ENCODE measurements at regions not wholly inside any gene's neighbourhood (a gene's known extent, or its start where the extent isn't known, plus 50 kb on each side); places are given as distances from the start of the nearest gene placed in this dataset.

GRCh38 chr11:95586661-95587060 lies 202.9 kb downstream of the FAM76B start:
- Histone ChIP-seq H3K79me1 (ENCODE audit: low read depth in 1 of 2, low read length in 2 of 2) (no peaks in the 10 kb centered on the region), H4K8ac (ENCODE audit: low read depth in 2 of 2, low read length in 2 of 2) (peak overlapping the region in 1 of 2 experiments; percentile 72; a peak in 1 of 4 replicates), H3K18ac (ENCODE audit: low read depth, low read length) (peak overlapping the region; percentile 89), H2BK5ac (ENCODE audit: low read depth, low read length, poor library complexity, severe bottlenecking) (peak overlapping the region; percentile 94), H3K9me1 (ENCODE audit: insufficient read depth, low read length) (no peaks in the 10 kb centered on the region; the same call in 1 of the 2 replicates), H4K20me1 (ENCODE audit: insufficient read depth, low read length) (no peaks in the 10 kb centered on the region; the same call in 1 of the 2 replicates), H2AFZ (replicated peaks; ENCODE audit: low read length, poor library complexity) (peak overlapping the region; percentile 70), H2BK15ac (ENCODE audit: low read depth, low read length) (peak overlapping the region; percentile 76; the same call in 1 of the 3 replicates), H3K4ac (ENCODE audit: low read depth, low read length) (peak overlapping the region; percentile 41), H3K36me3 (ENCODE audit: control insufficient read depth, insufficient read depth, low read length) (no peaks in the 10 kb centered on the region), H3K9ac (ENCODE audit: low read depth, low read length) (no peak overlapping the region), H3K56ac (ENCODE audit: extremely low read depth, insufficient read depth, low read length) (no peak overlapping the region), H3K23ac (ENCODE audit: low read depth, low read length) (no peak overlapping the region), H3K4me3 (ENCODE audit: insufficient read depth, low read depth, low read length) (no peak overlapping the region), H2BK20ac (ENCODE audit: low read depth, low read length) (peak overlapping the region; percentile 94), H2BK120ac (ENCODE audit: low read depth, low read length) (peak overlapping the region; percentile 95), H3K4me2 (ENCODE audit: low read depth, low read length) (no peak overlapping the region), H4K91ac (ENCODE audit: insufficient read depth, low read depth, low read length) (peak overlapping the region; percentile 26), H3K27me3 (ENCODE audit: control insufficient read depth, insufficient read depth, low read length) (no peaks in the 10 kb centered on the region), H2AK9ac (replicated peaks; ENCODE audit: low read depth, low read length, poor library complexity) (no peak overlapping the region), H4K5ac (ENCODE audit: low read depth, low read length) (peak overlapping the region; percentile 68; the same call in 1 of the 2 replicates), H3K14ac (replicated peaks; ENCODE audit: low read depth, low read length) (no peak overlapping the region), H3K9me3 (ENCODE audit: control insufficient read depth, insufficient read depth, low read length) (no peaks in the 10 kb centered on the region), H3K4me1 (ENCODE audit: control insufficient read depth, insufficient read depth, low read length) (peaks cover 8% of the 10 kb centered on the region), H2AK5ac (ENCODE audit: low read depth, low read length) (0 out of 2 replicates have a peak overlapping the region, but pooled peaks have one; percentile 28), H3K27ac (ENCODE audit: insufficient read depth, low read length) (no peak overlapping the region)
- DNase-seq (no peak), ATAC-seq (ENCODE audit: low read depth) (no peak)
- BruUV-seq (replicated peaks) = no TSS peak
- ChIA-PET POLR2A (ENCODE audit: unreplicated experiment) (no interaction called here), CTCF (no interaction called here)
- dilution Hi-C loops (cut with HindIII; ENCODE audit: low sequenced_read_pairs, unreplicated experiment) = no loop called here
- TF ChIP-seq ELK1 (IDR thresholded peaks at IDR 0.05; ENCODE audit: borderline replicate concordance, low read depth, low read length) = no peak
- TF ChIP-seq BHLHE40 (IDR thresholded peaks at IDR 0.05; ENCODE audit: low read depth, low read length) = no peak
- TF ChIP-seq CEBPB (IDR thresholded peaks at IDR 0.05; ENCODE audit: low read depth, low read length) = no peak
- TF ChIP-seq, protein P1, sequence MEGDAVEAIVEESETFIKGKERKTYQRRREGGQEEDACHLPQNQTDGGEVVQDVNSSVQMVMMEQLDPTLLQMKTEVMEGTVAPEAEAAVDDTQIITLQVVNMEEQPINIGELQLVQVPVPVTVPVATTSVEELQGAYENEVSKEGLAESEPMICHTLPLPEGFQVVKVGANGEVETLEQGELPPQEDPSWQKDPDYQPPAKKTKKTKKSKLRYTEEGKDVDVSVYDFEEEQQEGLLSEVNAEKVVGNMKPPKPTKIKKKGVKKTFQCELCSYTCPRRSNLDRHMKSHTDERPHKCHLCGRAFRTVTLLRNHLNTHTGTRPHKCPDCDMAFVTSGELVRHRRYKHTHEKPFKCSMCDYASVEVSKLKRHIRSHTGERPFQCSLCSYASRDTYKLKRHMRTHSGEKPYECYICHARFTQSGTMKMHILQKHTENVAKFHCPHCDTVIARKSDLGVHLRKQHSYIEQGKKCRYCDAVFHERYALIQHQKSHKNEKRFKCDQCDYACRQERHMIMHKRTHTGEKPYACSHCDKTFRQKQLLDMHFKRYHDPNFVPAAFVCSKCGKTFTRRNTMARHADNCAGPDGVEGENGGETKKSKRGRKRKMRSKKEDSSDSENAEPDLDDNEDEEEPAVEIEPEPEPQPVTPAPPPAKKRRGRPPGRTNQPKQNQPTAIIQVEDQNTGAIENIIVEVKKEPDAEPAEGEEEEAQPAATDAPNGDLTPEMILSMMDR (conservative IDR thresholded peaks at IDR 0.05; ENCODE audit: low read depth, low read length) = no peak
- no peak for TF ChIP-seq MAZ (IDR thresholded peaks at IDR 0.05; ENCODE audit: borderline replicate concordance, low read depth, low read length)
- no peak for TF ChIP-seq CHD1 (IDR thresholded peaks at IDR 0.05; ENCODE audit: low read depth, low read length)
- TF ChIP-seq POLR2A (IDR thresholded peaks at IDR 0.05; ENCODE audit: low read depth, low read length) = no peak
- TF ChIP-seq NFE2L2 (IDR thresholded peaks at IDR 0.05; ENCODE audit: low read depth, low read length) = no peak
- TF ChIP-seq SMC3 (IDR thresholded peaks at IDR 0.05; ENCODE audit: low read depth, low read length) = no peak
- TF ChIP-seq FOS (IDR thresholded peaks at IDR 0.05; ENCODE audit: low read depth, low read length) = no peak
- TF ChIP-seq MXI1 (IDR thresholded peaks at IDR 0.05; ENCODE audit: borderline replicate concordance, low read depth, low read length) = no peak
- TF ChIP-seq USF2 (IDR thresholded peaks at IDR 0.05; ENCODE audit: low read depth, low read length) = no peak
- TF ChIP-seq RCOR1 (IDR thresholded peaks at IDR 0.05; ENCODE audit: insufficient replicate concordance, low read length) = no peak
- TF ChIP-seq RFX5 (IDR thresholded peaks at IDR 0.05; ENCODE audit: low read depth, low read length) = no peak
- no peak for TF ChIP-seq RAD21 (IDR thresholded peaks at IDR 0.05; ENCODE audit: low read length)
- TF ChIP-seq MAFK (IDR thresholded peaks at IDR 0.05; ENCODE audit: low read depth, low read length) = no peak
- intact Hi-C loops (cut with micrococcal nuclease) = no loop called here
- in situ Hi-C loops (cut with MboI; ENCODE audit: low sequenced_read_pairs) = no loop called here
- WGBS, 2 experiments (ENCODE audit: extremely low coverage in 2 of 2, insufficient read length in 1 of 2) = no CpG with 5 or more reads among the region's 4 CpGs

Measured in IMR-90 (cell line).